ENCODE measurements at regions not wholly inside any gene's neighbourhood (a gene's known extent, or its start where the extent isn't known, plus 50 kb on each side); places are given as distances from the start of the nearest gene placed in this dataset.

DNA sequence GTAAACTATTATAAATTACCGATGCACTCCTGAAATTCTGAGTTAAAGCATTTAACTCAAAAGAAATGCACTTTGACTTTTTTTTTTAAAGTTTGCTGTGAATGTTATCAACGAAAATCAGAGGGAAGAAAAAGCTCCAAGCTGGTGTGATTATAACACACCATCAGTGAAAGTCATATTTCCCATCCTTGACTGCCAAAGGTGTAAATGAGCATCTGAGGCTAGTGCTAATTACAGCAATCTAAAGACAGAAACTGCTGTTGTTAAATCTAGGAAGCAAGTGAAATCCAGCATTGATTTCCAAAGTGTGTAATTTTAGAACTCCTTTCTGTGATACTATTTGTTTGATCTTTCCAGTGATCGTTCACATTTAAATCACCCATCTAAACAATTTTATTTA lies 1538.8 kb downstream of the TECRL start:
- POLR2A ChIA-PET = no interaction called here
- Mint-ChIP-seq H3K4me1 (ENCODE audit: low read depth) (no peaks in the 10 kb centered on the region), H3K27me3 (ENCODE audit: low read depth) (no peaks in the 10 kb centered on the region)

DNA sequence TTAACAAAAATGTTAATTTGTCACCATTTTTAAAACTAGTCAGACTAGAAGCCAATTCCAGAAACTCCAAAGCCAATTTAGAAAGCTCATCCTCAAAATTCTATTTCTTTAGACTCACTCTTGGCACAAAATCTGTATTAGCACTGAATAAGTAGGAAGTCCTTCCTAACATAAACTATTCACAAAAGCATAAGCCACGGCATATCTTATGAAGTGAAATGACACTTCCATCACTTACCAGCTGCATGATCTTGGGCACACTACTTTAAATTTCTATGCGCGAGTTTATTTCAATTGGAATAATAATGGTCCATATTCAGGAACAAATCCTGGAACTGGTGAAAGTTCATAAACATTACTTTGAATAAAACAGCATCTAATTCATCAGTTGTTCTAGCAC lies 1544.0 kb downstream of the TECRL start:
- no peak for ATAC-seq
- POLR2A ChIA-PET = no interaction called here

More for the DNA sequence above, 1538.8 kb downstream of the TECRL start:
- no peak for ATAC-seq
- Mint-ChIP-seq H3K36me3 (ENCODE audit: low read depth) (no peaks in the 10 kb centered on the region), H3K9me3 (ENCODE audit: insufficient read depth) (peaks cover 15% of the 10 kb centered on the region), H3K27ac (no peak overlapping the region), H3K4me3 (no peak overlapping the region)
- DNase-seq = no peak
- CTCF ChIA-PET = no interaction called here

DNA sequence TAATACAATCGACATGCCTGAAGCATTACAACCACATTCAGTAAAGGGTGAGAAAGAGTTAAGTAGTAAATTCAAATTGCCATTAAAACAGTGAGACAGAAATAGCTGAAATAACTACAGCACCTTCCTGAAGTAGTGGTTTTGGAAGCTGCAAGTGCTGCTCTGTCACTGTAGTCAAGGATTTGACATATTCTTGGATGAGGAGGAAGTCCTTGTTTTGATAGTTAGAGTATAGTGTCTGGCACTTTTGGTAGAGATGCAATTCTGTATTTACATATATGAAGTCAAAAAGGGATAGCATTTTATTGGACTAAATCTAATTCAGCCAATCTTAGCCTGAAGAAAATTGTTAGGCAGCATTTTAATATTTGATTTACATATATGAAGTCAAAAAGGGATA lies 1559.6 kb downstream of the TECRL start:
- no peak overlapping the region for H3K4me3 Mint-ChIP-seq
- ATAC-seq (no peak), DNase-seq (no peak)
- H3K36me3 Mint-ChIP-seq (ENCODE audit: low read depth) = no peaks in the 10 kb centered on the region
- no peaks in the 10 kb centered on the region for H3K4me1 Mint-ChIP-seq (ENCODE audit: low read depth)
- POLR2A ChIA-PET = no interaction called here
- no peaks in the 10 kb centered on the region for H3K27me3 Mint-ChIP-seq (ENCODE audit: low read depth)
- H3K9me3 Mint-ChIP-seq (ENCODE audit: insufficient read depth) = peaks cover 9% of the 10 kb centered on the region
- CTCF ChIA-PET = no interaction called here
- no peak overlapping the region for H3K27ac Mint-ChIP-seq

More for the DNA sequence above, 1544.0 kb downstream of the TECRL start:
- Mint-ChIP-seq H3K27ac (no peak overlapping the region), H3K4me3 (no peak overlapping the region), H3K4me1 (ENCODE audit: low read depth) (no peaks in the 10 kb centered on the region), H3K27me3 (ENCODE audit: low read depth) (no peaks in the 10 kb centered on the region), H3K9me3 (ENCODE audit: insufficient read depth) (peaks cover 11% of the 10 kb centered on the region), H3K36me3 (ENCODE audit: low read depth) (no peaks in the 10 kb centered on the region)
- DNase-seq = no peak
- CTCF ChIA-PET = no interaction called here

DNA sequence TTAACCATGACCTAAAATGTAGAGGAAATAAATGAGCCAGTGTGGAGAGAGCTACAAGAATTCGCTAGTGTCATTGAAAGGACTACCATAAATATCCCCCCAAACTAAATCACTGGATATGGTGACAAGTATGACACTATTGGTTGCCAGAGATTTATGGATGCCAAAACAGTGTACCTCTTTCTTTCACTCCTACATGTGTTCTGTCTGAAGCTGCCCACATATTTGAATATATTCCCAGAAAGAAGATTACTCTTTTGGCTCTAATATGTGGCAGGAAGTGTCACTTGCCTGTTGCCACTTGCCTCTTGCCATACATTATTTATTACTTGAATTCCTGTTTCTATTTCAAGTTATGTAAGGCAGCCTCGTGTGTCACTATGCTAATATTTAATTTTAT lies 1573.6 kb downstream of the TECRL start:
- ChIA-PET CTCF (no interaction called here), POLR2A (no interaction called here)
- H3K9me3 Mint-ChIP-seq (ENCODE audit: insufficient read depth) = peaks cover 11% of the 10 kb centered on the region
- no peaks in the 10 kb centered on the region for H3K4me1 Mint-ChIP-seq (ENCODE audit: low read depth)
- DNase-seq = no peak
- no peak overlapping the region for H3K4me3 Mint-ChIP-seq
- no peaks in the 10 kb centered on the region for H3K27me3 Mint-ChIP-seq (ENCODE audit: low read depth)
- H3K36me3 Mint-ChIP-seq (ENCODE audit: low read depth) = no peaks in the 10 kb centered on the region
- ATAC-seq = no peak
- H3K27ac Mint-ChIP-seq = no peak overlapping the region

DNA sequence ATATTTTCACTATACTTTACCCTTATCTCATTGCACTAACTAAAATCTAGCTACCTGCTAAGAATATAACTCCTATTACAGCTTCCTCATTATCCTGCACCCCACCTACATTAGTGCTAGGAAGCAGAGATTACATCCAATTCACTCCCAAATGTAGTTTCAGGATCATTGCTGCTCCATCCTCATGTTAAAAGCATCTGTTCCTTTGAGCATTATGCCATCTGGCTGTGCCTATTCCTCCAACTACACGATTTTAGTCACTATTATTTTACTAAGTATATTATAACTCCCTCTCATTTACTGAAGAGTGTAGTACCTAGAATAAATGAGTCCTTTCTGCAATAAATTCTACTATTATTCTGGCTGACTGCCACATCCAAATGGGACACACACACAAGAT lies 1586.9 kb downstream of the TECRL start:
- ChIA-PET CTCF (no interaction called here), POLR2A (no interaction called here)
- H3K36me3 Mint-ChIP-seq (ENCODE audit: low read depth) = no peaks in the 10 kb centered on the region
- ATAC-seq (no peak), DNase-seq (no peak)
- H3K4me3 Mint-ChIP-seq = no peak overlapping the region
- H3K4me1 Mint-ChIP-seq (ENCODE audit: low read depth) = no peaks in the 10 kb centered on the region
- no peak overlapping the region for H3K27ac Mint-ChIP-seq
- H3K27me3 Mint-ChIP-seq (ENCODE audit: low read depth) = no peaks in the 10 kb centered on the region
- peaks cover 22% of the 10 kb centered on the region for H3K9me3 Mint-ChIP-seq (ENCODE audit: insufficient read depth)

DNA sequence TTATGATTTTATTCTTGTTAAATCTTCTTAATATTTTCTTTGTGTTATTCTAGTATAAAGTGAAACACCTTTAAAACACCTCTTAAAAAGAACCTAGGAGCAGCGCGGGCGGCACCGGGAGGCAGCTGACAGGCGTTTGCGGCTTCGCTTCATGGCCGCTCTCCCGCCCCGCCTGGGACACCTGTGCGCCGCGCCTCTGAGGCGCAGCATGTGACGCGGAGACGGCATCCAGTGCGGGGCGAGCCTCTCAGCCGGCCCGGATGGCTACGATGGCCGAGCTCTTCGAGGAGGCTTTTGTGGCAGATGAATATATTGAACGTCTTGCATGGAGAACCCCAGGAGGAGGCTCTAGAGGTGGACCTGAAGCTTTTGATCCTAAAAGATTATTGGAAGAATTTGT lies 1592.7 kb downstream of the TECRL start:
- H3K4me3 Mint-ChIP-seq = no peak overlapping the region
- DNase-seq = no peak
- no peaks in the 10 kb centered on the region for H3K4me1 Mint-ChIP-seq (ENCODE audit: low read depth)
- ATAC-seq = no peak
- CTCF ChIA-PET = no interaction called here
- H3K27ac Mint-ChIP-seq = no peak overlapping the region
- H3K36me3 Mint-ChIP-seq (ENCODE audit: low read depth) = no peaks in the 10 kb centered on the region
- POLR2A ChIA-PET = no interaction called here
- peaks cover 4% of the 10 kb centered on the region for H3K9me3 Mint-ChIP-seq (ENCODE audit: insufficient read depth)
- H3K27me3 Mint-ChIP-seq (ENCODE audit: low read depth) = no peaks in the 10 kb centered on the region

DNA sequence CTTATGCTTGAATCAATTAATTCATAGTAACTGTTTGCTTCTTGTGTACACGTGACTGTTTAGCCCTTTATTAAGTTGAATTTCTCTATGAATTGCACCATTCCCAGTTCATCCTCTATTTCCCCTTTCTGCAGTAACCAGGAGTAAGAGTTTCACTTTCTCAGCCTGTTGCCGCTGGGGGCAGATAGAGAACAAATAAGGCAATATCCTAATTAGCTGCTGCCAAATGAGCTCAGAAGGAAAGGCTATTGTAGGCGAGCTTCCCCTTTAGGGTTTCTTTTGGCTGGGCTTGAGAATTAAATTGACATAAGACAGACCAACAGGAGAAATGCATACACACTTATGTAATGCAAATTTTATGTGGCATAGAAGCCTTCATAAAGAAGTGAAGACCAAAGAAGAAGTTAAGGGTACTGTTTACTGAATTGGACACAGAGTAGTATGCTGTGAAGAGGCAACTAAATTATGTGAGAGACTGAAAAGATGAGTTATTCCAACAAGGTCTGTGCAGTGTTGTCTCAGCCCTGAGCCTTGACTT lies 1594.7 kb downstream of the TECRL start:
- ATAC-seq = no peak
- no peaks in the 10 kb centered on the region for H3K27me3 Mint-ChIP-seq (ENCODE audit: low read depth)
- ChIA-PET CTCF (no interaction called here), POLR2A (no interaction called here)
- DNase-seq = no peak
- no peaks in the 10 kb centered on the region for H3K4me1 Mint-ChIP-seq (ENCODE audit: low read depth)
- peaks cover 4% of the 10 kb centered on the region for H3K9me3 Mint-ChIP-seq (ENCODE audit: insufficient read depth)
- no peak overlapping the region for H3K4me3 Mint-ChIP-seq
- no peaks in the 10 kb centered on the region for H3K36me3 Mint-ChIP-seq (ENCODE audit: low read depth)
- no peak overlapping the region for H3K27ac Mint-ChIP-seq

DNA sequence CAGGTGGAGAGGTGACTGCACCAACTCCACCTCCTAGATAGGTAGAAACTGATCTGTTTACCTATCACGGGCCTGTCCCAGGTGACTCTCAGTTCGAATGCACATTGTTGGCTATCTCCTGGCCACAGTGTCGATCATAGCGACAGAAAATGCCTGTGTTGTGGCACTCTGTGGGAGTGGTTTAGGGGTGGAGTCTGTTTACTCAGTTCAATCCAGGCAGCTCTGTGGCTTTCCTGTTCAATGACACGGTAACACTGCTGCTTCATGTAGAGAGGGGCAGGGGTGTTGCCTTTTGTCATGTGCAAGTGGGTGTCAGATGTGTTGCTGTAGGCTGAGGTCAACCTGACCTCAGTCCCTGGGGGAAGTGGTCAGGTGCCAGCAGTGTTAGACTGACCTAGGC lies 1602.4 kb downstream of the TECRL start:
- Mint-ChIP-seq H3K4me1 (ENCODE audit: low read depth) (no peaks in the 10 kb centered on the region), H3K36me3 (ENCODE audit: low read depth) (no peaks in the 10 kb centered on the region), H3K9me3 (ENCODE audit: insufficient read depth) (peaks cover 19% of the 10 kb centered on the region), H3K27ac (no peak overlapping the region), H3K4me3 (no peak overlapping the region), H3K27me3 (ENCODE audit: low read depth) (no peaks in the 10 kb centered on the region)
- POLR2A ChIA-PET = no interaction called here
- CTCF ChIA-PET = no interaction called here
- ATAC-seq (no peak), DNase-seq (no peak)

DNA sequence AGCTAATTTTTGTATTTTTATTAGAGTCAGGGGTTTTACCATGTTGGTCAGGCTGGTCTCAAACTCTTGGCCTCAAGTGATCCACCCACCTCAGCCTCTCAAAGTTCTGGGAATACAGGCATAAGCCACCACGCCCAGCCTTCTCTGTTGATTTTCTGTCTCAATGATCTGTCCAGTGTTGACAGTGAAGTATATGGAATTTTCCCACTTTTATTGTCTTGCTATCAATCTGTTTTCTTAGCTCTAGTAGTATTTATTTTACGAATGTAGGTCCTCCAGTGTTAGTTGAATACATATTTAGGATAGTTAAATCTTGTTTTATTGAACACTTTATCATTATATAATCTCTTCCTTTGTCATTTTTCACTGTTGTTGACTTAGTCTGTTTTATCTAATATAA lies 1603.9 kb downstream of the ADGRL3 start:
- DNase-seq = no peak
- ChIA-PET CTCF (no interaction called here), POLR2A (no interaction called here)
- no peak for ATAC-seq
- Mint-ChIP-seq H3K36me3 (ENCODE audit: low read depth) (no peaks in the 10 kb centered on the region), H3K4me1 (ENCODE audit: low read depth) (no peaks in the 10 kb centered on the region), H3K27ac (no peak overlapping the region), H3K27me3 (ENCODE audit: low read depth) (no peaks in the 10 kb centered on the region), H3K4me3 (no peak overlapping the region), H3K9me3 (ENCODE audit: insufficient read depth) (peaks cover 19% of the 10 kb centered on the region)

DNA sequence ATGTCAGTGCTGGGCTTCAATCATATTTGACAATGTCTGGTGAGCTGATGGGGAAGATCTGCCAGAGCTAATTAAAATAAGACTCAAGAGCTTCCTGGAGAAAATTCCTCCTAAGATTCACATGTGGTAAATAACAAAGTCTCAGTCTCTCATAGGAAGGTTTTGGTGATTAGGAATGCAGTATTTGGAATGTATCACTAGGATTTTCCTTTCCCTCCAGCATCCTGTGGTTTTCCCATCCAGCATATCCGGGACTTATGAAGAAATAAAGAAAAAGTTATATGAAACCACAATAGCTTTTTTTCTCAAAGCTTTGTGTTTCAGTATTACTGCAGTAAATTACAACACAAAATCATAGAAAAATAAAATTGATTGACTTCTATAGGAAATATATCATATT lies 1597.1 kb downstream of the ADGRL3 start:
- Mint-ChIP-seq H3K9me3 (ENCODE audit: insufficient read depth) (peaks cover 9% of the 10 kb centered on the region), H3K4me3 (no peak overlapping the region), H3K27ac (no peak overlapping the region), H3K36me3 (ENCODE audit: low read depth) (no peaks in the 10 kb centered on the region), H3K27me3 (ENCODE audit: low read depth) (no peaks in the 10 kb centered on the region), H3K4me1 (ENCODE audit: low read depth) (no peaks in the 10 kb centered on the region)
- no peak for ATAC-seq
- DNase-seq = no peak
- POLR2A ChIA-PET = no interaction called here
- CTCF ChIA-PET = no interaction called here

DNA sequence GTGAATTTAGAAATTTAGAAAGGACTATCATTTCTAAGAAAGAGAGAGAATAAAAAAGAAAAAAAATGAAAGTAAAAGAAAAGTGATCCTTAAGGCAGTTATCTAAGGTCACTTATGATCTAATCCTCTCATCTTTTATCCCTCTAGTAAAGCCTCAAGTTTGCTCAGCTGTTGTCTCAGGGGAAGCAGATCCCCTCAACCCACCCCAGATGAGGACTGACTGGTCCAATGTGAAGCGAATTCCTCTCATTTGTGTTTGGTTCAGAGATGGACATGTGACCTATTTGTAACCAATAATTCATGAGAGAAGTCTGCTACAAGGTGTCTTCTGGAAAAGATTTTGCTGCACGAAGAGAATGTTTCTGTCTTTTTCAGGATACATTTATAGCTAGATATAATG lies 1591.3 kb downstream of the ADGRL3 start:
- ChIA-PET CTCF (no interaction called here), POLR2A (no interaction called here)
- ATAC-seq = no peak
- DNase-seq = no peak
- H3K9me3 Mint-ChIP-seq (ENCODE audit: insufficient read depth) = peaks cover 8% of the 10 kb centered on the region
- no peaks in the 10 kb centered on the region for H3K27me3 Mint-ChIP-seq (ENCODE audit: low read depth)
- H3K4me3 Mint-ChIP-seq = no peak overlapping the region
- H3K36me3 Mint-ChIP-seq (ENCODE audit: low read depth) = no peaks in the 10 kb centered on the region
- no peak overlapping the region for H3K27ac Mint-ChIP-seq
- no peaks in the 10 kb centered on the region for H3K4me1 Mint-ChIP-seq (ENCODE audit: low read depth)

DNA sequence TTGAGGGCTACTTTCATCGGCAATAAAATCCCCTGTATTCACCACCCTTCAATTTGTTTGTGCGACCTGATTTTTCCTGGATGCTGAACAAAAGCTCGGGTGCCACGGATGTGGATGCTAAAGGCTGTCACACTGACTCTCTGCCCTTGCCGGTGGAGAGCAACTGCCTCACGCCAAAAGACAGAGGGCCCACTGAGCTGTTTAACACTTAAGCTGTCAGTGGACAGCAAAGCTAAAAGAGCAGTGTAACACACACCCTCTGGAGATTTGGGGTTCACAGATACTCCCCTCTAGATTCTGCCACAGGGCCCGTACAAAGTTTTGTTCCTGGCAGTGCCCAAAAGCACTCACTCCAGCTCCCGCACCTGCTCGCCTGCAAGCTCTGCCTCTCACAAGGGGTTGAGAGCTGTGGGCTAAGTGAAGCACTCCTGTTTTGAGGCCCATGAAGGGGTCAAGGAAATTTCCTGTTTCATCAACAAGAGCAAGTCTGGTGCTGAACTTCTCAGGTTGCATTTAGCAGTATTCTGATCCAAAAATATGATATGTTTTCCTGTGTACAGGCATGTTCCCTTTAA lies 1571.9 kb downstream of the ADGRL3 start:
- no peaks in the 10 kb centered on the region for H3K4me1 Mint-ChIP-seq (ENCODE audit: low read depth)
- CTCF ChIA-PET = no interaction called here
- no peaks in the 10 kb centered on the region for H3K27me3 Mint-ChIP-seq (ENCODE audit: low read depth)
- H3K9me3 Mint-ChIP-seq (ENCODE audit: insufficient read depth) = peaks cover 4% of the 10 kb centered on the region
- DNase-seq (no peak), ATAC-seq (no peak)
- no peak overlapping the region for H3K27ac Mint-ChIP-seq
- no peak overlapping the region for H3K4me3 Mint-ChIP-seq
- H3K36me3 Mint-ChIP-seq (ENCODE audit: low read depth) = no peaks in the 10 kb centered on the region
- POLR2A ChIA-PET = no interaction called here

DNA sequence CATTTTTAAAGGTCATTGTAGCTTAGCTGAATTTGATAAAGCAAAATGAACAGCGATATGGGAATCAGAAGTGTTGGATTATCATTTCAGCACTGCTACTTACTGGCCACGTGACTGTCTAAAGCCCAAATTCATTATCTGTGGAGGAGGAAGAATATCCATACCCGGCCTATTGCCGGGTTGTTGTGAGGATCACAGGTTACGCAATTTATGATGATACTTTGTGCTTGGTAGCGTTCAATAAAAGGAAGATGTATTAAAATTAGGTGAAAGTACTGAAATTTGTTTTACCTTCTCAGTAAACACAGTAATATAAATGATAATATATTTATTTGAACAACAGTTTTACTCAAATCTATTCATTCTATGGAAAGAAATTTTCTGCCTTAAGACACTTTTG lies 1540.2 kb downstream of the ADGRL3 start:
- Mint-ChIP-seq H3K4me3 (no peak overlapping the region), H3K4me1 (ENCODE audit: low read depth) (no peaks in the 10 kb centered on the region), H3K27ac (no peak overlapping the region), H3K9me3 (ENCODE audit: insufficient read depth) (peaks cover 7% of the 10 kb centered on the region), H3K27me3 (ENCODE audit: low read depth) (no peaks in the 10 kb centered on the region), H3K36me3 (ENCODE audit: low read depth) (no peaks in the 10 kb centered on the region)
- ChIA-PET CTCF (no interaction called here), POLR2A (no interaction called here)
- no peak for DNase-seq
- ATAC-seq = no peak
